ENCODE measurements at regions not wholly inside any gene's neighbourhood (a gene's known extent, or its start where the extent isn't known, plus 50 kb on each side); places are given as distances from the start of the nearest gene placed in this dataset.

DNA sequence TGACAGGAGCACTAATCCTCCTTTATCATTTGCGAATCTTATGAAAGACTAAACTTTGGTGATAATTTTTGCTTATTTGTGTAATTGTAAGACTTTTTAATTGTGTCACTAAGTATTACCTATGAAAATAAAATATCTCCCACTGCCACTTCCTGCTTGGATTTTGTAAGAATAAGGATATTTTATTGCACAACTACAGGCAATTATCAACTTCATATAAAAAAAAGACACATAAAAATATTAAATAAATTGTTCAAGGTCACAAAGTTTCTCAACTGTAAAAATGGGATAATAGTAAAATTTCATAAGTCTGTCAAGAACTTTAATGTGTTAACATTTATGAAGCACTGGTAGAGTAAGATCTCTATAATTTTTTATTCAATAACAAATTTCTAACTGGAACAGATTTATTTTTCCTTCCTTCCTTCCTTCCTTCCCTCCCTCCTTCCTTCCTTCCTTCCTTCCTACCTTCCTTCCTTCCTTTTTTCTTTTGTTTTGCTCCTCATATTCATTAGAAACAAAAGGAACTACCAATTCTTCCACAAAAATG is 527.6 kb upstream of the FAM47C start:
- H4K20me1 ChIP-seq (ENCODE audit: insufficient read depth, poor library complexity, severe bottlenecking): no peaks in the 10 kb centered on the region
- 70% methylated on average over 1 of the region's 1 CpG for WGBS (ENCODE audit: low lambda C conversion rate, missing lambda C conversion rate)
- DNase-seq (ENCODE audit: low spot score): no peak

DNA sequence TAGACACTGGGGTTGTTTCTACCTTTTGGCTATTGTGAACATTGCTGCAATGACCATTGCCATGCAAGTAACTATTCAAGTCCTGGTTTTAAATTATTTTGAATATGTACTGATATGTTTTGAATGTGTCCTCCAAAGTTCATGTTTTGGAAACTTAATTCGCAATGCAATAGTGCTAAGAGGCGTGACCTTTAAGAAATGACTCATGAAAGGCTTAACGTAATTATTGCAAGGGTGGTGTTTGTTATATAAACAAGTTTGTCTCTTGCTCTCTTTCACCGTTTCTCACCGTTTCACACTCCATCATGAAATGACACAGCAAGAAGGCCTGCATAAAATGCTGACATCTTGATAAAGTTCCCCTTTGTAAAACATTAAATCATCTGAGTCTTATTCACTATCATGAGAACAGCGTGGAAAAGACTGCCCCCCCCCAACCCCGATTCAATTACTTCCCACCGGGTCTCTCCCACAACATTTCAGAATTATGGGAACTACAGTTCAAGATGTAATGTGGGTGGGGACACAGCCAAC is 506.9 kb upstream of the FAM47C start:
- Histone ChIP-seq H3K4me3 (no peak overlapping the region), H3K9me3 (ENCODE audit: low read depth) (no peaks in the 10 kb centered on the region), H3K9me2 (replicated peaks; ENCODE audit: insufficient read depth) (no peaks in the 10 kb centered on the region), H3K79me2 (no peaks in the 10 kb centered on the region), H3K4me1 (ENCODE audit: insufficient read depth) (no peaks in the 10 kb centered on the region), H3K27me3 (no peaks in the 10 kb centered on the region), H2AFZ (no peak overlapping the region), H3K36me3 (replicated peaks; ENCODE audit: insufficient read depth, low read depth) (no peaks in the 10 kb centered on the region), H3K4me2 (no peak overlapping the region), H3K27ac (no peak overlapping the region), H4K20me1 (ENCODE audit: insufficient read depth, poor library complexity, severe bottlenecking) (no peaks in the 10 kb centered on the region)
- TF ChIP-seq, protein P1, sequence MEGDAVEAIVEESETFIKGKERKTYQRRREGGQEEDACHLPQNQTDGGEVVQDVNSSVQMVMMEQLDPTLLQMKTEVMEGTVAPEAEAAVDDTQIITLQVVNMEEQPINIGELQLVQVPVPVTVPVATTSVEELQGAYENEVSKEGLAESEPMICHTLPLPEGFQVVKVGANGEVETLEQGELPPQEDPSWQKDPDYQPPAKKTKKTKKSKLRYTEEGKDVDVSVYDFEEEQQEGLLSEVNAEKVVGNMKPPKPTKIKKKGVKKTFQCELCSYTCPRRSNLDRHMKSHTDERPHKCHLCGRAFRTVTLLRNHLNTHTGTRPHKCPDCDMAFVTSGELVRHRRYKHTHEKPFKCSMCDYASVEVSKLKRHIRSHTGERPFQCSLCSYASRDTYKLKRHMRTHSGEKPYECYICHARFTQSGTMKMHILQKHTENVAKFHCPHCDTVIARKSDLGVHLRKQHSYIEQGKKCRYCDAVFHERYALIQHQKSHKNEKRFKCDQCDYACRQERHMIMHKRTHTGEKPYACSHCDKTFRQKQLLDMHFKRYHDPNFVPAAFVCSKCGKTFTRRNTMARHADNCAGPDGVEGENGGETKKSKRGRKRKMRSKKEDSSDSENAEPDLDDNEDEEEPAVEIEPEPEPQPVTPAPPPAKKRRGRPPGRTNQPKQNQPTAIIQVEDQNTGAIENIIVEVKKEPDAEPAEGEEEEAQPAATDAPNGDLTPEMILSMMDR (IDR thresholded peaks at IDR 0.05; ENCODE audit: poor library complexity): no peak
- TF ChIP-seq EZH2phosphoT487 (IDR thresholded peaks at IDR 0.05; ENCODE audit: low read depth, severe bottlenecking, unreplicated experiment): no peak
- no peak for TF ChIP-seq EZH2 (IDR thresholded peaks at IDR 0.05; ENCODE audit: borderline replicate concordance)
- 85% methylated on average over 8 of the region's 8 CpGs for WGBS (ENCODE audit: low lambda C conversion rate, missing lambda C conversion rate)
- no peak for DNase-seq (ENCODE audit: low spot score)

More for the DNA sequence above, 527.6 kb upstream of the FAM47C start:
- Histone ChIP-seq H3K27me3 (no peaks in the 10 kb centered on the region), H3K4me1 (ENCODE audit: insufficient read depth) (no peaks in the 10 kb centered on the region), H3K27ac (no peak overlapping the region), H3K9me2 (replicated peaks; ENCODE audit: insufficient read depth) (no peaks in the 10 kb centered on the region), H2AFZ (no peak overlapping the region), H3K9me3 (ENCODE audit: low read depth) (no peaks in the 10 kb centered on the region), H3K4me3 (no peak overlapping the region), H3K79me2 (no peaks in the 10 kb centered on the region), H3K36me3 (replicated peaks; ENCODE audit: insufficient read depth, low read depth) (no peaks in the 10 kb centered on the region), H3K4me2 (no peak overlapping the region)
- no peak for TF ChIP-seq EZH2 (IDR thresholded peaks at IDR 0.05; ENCODE audit: borderline replicate concordance)
- TF ChIP-seq, protein P1 (IDR thresholded peaks at IDR 0.05; ENCODE audit: poor library complexity): no peak
- no peak for TF ChIP-seq EZH2phosphoT487 (IDR thresholded peaks at IDR 0.05; ENCODE audit: low read depth, severe bottlenecking, unreplicated experiment)

DNA sequence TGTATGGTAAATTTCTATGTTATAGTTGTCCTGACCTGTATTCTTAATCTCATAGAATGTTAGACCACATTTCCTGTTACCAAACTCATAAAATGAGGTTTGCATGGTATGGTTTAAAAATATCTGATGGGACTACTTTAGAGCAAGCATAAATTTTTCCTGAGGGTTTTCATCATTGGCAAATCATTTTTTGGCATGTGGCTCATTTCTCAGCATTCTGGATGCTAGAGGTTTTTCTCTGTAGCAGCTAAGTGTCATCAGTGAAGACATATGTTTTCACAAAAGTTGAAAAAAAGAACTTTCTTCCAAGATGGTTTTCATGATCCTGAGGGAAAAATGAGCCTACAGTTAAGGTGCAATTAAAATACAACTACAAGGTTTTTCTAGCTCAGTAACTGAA is 503.5 kb upstream of the FAM47C start:
- Histone ChIP-seq H3K9me2 (replicated peaks; ENCODE audit: insufficient read depth) (no peaks in the 10 kb centered on the region), H2AFZ (no peak overlapping the region), H3K4me1 (ENCODE audit: insufficient read depth) (no peaks in the 10 kb centered on the region), H3K4me2 (no peak overlapping the region), H3K36me3 (replicated peaks; ENCODE audit: insufficient read depth, low read depth) (no peaks in the 10 kb centered on the region), H3K9me3 (ENCODE audit: low read depth) (no peaks in the 10 kb centered on the region), H3K27ac (no peak overlapping the region), H3K4me3 (no peak overlapping the region), H3K27me3 (no peaks in the 10 kb centered on the region), H3K79me2 (no peaks in the 10 kb centered on the region), H4K20me1 (ENCODE audit: insufficient read depth, poor library complexity, severe bottlenecking) (no peaks in the 10 kb centered on the region)
- no peak for DNase-seq (ENCODE audit: low spot score)
- TF ChIP-seq EZH2phosphoT487 (IDR thresholded peaks at IDR 0.05; ENCODE audit: low read depth, severe bottlenecking, unreplicated experiment) (no peak), EZH2 (IDR thresholded peaks at IDR 0.05; ENCODE audit: borderline replicate concordance) (no peak)
- TF ChIP-seq, protein P1 (IDR thresholded peaks at IDR 0.05; ENCODE audit: poor library complexity): no peak
